NCI-H774 (cell line): ENCODE measurements at regions not wholly inside any gene's neighbourhood (a gene's known extent, or its start where the extent isn't known, plus 50 kb on each side); places are given as distances from the start of the nearest gene placed in this dataset.

Experiments
- DNase-seq: peaks from one replicate; lab custom pipeline; 2025; lab: John Stamatoyannopoulos, UW

GRCh38 chr16:5480431-5481195, 383.0 kb upstream of the EEF2KMT start:
- DNase-seq, result no peak

DNA sequence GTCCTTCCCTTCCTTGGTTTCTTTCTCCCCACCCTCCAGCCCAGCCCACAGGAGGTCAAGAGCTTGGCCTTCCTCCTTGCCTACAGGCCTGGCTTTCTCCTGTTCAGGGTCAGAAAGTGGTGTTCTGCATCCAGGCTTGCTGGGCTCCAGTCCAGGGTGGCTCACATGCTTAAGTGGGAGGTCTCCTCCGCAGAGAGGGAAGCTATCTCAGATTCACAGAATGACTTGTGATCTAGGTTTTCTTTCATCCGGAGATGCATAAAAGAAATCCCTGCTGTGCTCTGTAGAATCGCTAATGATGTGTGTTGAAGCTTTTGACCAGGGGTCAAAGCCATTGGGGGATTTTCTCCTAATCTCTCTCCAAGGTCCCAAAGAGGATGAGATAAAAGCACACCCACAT, 382.3 kb upstream of the EEF2KMT start:
- no peak for DNase-seq

DNA sequence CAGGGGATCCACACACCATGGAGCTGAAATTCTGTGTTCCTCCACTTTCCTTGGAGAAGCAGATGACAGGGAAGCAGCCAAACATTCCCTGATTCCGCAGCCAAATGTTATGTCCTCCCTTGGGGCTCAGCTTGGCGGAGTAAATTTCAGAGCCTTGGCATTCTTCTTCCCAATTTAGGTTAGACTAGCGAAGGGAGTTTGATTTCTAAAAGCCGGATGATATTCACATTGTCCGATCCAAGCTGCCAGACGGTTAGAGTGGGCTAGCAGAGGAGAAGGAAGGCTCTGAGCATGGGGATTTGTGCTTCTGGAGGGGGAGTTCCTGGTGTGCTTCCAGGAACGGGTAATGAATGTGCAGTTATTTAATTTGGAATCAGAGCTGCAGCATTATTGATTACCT, 380.4 kb upstream of the EEF2KMT start:
- no peak for DNase-seq

GRCh38 chr16:5477251-5477650, 379.7 kb upstream of the EEF2KMT start:
- no peak for DNase-seq

GRCh38 chr16:5472552-5472951, 375.0 kb upstream of the EEF2KMT start:
- no peak for DNase-seq

DNA sequence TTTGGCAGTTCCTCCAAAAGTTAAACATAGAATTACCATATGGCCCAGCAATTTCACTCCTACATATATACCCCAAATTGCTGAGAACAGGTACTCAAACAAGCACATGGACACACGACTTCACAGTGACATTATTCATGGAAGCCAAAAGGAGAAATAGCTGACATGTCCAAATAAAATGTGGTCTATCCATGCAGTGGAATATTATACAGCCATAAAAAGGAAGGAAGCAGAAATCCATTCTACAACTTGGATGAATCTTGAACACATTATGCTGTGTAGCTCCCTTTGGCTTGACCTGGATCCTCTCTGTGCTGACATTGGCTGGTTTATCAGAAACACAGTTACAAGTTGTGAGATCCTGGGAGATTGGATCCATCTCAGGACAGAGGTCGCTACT, 370.9 kb upstream of the EEF2KMT start:
- no peak for DNase-seq

DNA sequence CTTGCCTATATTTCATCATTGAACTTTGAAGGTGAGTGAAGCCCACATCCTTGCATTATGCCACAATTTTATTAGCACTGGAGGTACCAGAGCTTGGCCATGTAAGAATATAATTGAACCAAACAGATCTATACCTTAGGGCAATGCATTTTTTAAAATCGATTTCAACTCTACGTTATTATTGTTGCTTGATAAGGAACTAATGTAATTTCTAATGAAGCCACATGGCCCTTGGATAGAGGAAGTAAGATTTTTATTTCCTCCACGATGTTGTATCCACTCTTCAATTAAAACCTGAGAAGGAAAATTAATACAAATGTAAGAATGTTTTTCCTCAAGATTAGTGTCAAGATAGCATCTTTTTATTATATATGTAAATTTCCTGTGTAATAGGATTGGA, 370.0 kb upstream of the EEF2KMT start:
- no peak for DNase-seq

GRCh38 chr16:5466551-5466950, 369.0 kb upstream of the EEF2KMT start:
- DNase-seq, result no peak

- no peak for DNase-seq
Measured at GRCh38 chr16:5465714-5466113, 368.1 kb upstream of the EEF2KMT start.

GRCh38 chr16:5463820-5464219, 366.2 kb upstream of the EEF2KMT start:
- no peak for DNase-seq

- no peak for DNase-seq
Measured at GRCh38 chr16:5461574-5461973, 364.0 kb upstream of the EEF2KMT start.

- DNase-seq, result no peak
Measured at GRCh38 chr16:5461141-5461540, 363.5 kb upstream of the EEF2KMT start.

GRCh38 chr16:5460701-5461100, 363.1 kb upstream of the EEF2KMT start:
- no peak for DNase-seq

DNA sequence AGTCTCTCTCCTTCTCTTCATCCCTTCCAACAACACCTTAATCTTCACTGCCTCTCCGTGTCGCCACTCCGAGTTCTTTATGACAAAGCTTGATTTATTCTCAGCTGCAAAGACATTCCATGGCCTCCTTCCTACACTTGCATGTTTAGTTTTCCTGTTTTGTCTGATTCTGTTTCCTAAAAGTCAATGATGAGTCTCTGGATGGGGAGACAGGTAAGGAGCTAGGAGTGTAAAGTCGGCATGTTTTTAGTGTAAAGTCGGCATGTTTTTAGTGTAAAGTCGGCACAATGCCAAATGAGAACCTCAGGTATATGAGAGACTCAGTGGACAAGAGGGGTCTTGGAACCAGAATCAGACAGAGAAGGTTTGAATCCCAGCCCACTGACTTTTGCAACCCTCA, 362.3 kb upstream of the EEF2KMT start:
- DNase-seq, result no peak

- DNase-seq, result no peak
Measured at GRCh38 chr16:5455110-5455509, 357.5 kb upstream of the EEF2KMT start.

GRCh38 chr16:5454349-5454748, 356.8 kb upstream of the EEF2KMT start:
- no peak for DNase-seq

GRCh38 chr16:5451641-5452040, 354.0 kb upstream of the EEF2KMT start:
- no peak for DNase-seq

DNA sequence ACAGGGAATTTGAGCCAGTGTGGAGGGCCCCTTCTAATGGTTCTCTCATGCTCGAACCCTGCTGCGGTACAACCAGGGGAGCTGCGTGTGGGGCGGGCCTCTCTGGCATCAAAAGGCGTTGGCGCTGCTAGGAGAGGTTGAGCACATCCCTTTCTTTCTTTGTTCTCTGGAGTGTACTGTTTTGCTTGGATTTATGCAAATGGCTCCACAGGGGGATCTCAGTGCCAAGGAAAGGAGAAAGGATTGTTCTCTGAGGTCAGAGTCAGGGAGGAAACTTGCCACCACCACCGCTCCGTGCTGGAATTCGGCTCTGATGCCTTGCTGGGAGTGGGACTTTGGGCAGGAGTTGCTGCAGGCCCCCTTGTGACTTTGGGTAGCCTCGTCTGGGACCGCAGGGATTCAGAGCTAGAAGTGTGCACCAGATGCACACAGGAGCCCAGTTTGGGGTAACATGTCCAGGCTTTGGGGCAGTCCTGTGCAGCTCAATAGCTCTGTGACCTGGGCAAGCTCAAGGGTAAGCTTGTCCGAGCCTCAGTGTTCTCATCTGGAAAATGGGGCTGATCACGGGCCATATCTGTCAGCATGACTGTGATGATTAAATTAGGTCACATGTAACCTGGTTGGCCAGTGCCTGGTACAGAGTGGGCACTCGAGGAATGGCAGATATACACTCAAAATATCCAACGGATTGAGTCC, 353.0 kb upstream of the EEF2KMT start:
- no peak for DNase-seq

DNA sequence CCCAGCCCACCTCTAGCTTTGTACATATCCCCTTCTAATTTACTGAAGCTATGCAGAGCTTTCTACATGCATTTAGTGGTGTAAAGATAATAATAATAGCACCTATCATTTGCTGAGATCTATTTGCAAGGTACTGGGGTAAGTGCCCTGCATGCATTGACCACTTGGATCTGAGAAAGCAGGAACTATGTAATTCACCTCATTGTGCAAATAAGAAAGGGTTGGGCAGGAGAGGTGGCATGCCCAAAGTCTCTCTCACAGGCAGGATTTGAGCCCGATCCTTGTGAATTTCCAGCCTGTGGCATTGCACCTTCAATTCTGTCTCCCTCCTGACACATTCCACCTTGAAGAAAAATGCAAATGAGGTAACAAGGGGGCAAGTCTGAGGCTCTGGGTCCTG, 352.3 kb upstream of the EEF2KMT start:
- DNase-seq, result no peak

- DNase-seq, result no peak
Measured at GRCh38 chr16:5448798-5449197, 351.2 kb upstream of the EEF2KMT start.

DNA sequence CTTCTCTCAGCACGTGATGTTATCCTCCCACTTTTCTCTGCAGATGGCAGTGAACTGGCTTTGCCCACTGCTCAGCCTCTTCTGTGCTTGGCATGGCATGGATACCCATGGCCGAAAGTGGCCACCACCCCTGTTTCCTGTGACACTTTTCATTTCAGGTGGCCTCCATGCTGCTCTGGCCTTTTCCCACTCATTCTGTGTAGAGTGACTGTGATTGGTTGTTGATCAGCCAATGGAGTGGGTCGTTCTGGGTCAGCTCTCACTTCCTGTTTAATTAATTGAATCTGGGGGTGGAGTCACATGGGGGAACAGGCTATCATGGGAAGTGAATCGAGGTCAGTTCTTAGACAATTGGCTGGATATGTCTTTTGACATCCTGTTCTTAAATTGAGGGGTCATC, 350.1 kb upstream of the EEF2KMT start:
- DNase-seq, result no peak

DNA sequence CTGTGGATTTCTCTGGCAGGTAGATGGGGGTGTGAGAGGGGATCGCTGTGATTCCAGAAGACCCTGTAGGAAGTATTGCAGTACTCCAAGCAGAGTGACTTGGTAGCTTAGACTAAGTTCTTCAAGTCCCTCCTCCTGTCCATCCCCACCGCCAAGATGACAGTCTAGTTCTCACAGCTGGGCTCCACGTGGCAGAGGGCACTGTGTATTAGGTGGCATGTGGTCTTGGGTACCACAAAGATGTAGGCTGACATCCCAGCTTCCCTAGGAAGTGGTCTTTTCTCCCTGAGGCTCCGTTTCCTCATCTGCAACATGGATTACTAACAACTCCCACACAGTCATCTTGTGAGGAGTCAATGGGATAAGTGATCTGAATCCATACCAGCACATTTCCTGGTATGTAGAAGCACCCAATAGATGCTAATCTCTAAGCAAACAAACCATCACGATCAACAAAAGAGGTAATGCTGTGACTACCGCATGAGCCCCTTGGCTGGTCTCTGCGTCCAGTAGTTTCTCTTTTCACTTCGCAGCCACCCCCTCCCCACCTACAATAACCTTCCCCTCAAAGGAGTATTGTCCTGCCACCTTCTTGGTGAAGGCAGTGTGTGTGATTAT, 349.1 kb upstream of the EEF2KMT start:
- no peak for DNase-seq

DNA sequence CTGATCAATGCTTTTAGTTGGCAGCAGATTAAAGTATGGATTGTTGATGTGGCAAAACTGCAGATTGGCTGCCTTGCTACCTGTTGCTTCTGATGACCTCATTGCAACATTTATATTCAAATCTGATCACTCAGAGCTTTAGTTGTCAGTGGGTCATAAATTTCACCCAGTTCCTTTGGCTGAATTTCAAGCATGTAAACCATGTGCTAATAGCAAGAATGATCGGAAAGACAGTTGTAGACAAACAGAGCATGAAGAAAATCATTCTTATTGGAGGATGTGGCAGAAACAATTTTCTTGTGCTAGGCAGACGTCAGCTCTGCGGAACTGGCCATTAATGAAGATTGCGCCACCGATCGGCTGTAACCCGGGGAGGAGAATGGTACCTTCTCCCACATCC, 346.6 kb upstream of the EEF2KMT start:
- DNase-seq, result no peak
